GM21737 (cell line): ENCODE measurements at regions not wholly inside any gene's neighbourhood (a gene's known extent, or its start where the extent isn't known, plus 50 kb on each side); places are given as distances from the start of the nearest gene placed in this dataset.

ENCODE experiments used
- ATAC-seq: cut with Tn5 transposase; IDR thresholded peaks from one replicate; pipeline ENCODE4 v1.9.1; 2021; ENCODE audit warnings: mild to moderate bottlenecking, moderate library complexity; ENCODE audit not compliant: unreplicated experiment

- ATAC-seq, result no peak
Measured at GRCh38 chr11:130787092-130787616, 129.1 kb downstream of the SNX19 start.

- ATAC-seq, result no peak
Measured at GRCh38 chr11:130787973-130788570, 128.2 kb downstream of the SNX19 start.

- ATAC-seq, result no peak
Measured at GRCh38 chr11:130789056-130789640, 127.1 kb downstream of the SNX19 start.

GRCh38 chr11:130790689-130791088 is 125.6 kb downstream of the SNX19 start:
- no peak for ATAC-seq

GRCh38 chr11:130792772-130793171 is 123.5 kb downstream of the SNX19 start:
- ATAC-seq, result no peak

- ATAC-seq, result no peak
Measured at GRCh38 chr11:130796828-130797227, 119.5 kb downstream of the SNX19 start.

GRCh38 chr11:130798280-130798679 is 118.0 kb downstream of the SNX19 start:
- ATAC-seq, result no peak

- no peak for ATAC-seq
Measured at GRCh38 chr11:130798801-130799200, 117.5 kb downstream of the SNX19 start.

- ATAC-seq, result no peak
Measured at GRCh38 chr11:130801333-130802122, 114.8 kb downstream of the SNX19 start.

GRCh38 chr11:130802567-130802966 is 113.7 kb downstream of the SNX19 start:
- ATAC-seq, result no peak

GRCh38 chr11:130804306-130805076 is 111.8 kb downstream of the SNX19 start:
- no peak for ATAC-seq

GRCh38 chr11:130806746-130807145 is 109.5 kb downstream of the SNX19 start:
- ATAC-seq, result no peak

- no peak for ATAC-seq
Measured at GRCh38 chr11:130808541-130808940, 107.7 kb downstream of the SNX19 start.

- ATAC-seq, result no peak
Measured at GRCh38 chr11:130813196-130813595, 103.1 kb downstream of the SNX19 start.

- ATAC-seq, result no peak
Measured at GRCh38 chr11:130813638-130814037, 102.6 kb downstream of the SNX19 start.

- no peak for ATAC-seq
Measured at GRCh38 chr11:130814440-130815096, 101.7 kb downstream of the SNX19 start.

- ATAC-seq, result no peak
Measured at GRCh38 chr11:130815097-130815802, 101.0 kb downstream of the SNX19 start.

GRCh38 chr11:130815956-130816355 is 100.3 kb downstream of the SNX19 start:
- ATAC-seq, result no peak

GRCh38 chr11:130816546-130817329 is 99.5 kb downstream of the SNX19 start:
- no peak for ATAC-seq
